Activated CD4-positive, alpha-beta T cell treated with anti-CD3 and anti-CD28 coated beads, Interleukin-2, Interleukin-6, amounts not matched to agents 100 ng/mL and 50 ng/mL, durations not matched to agents 16 hours and 8 hours (primary cell): ENCODE measurements at regions not wholly inside any gene's neighbourhood (a gene's known extent, or its start where the extent isn't known, plus 50 kb on each side); places are given as distances from the start of the nearest gene placed in this dataset.
"Not testable (repeated sequence)": the region's sequence is repeated elsewhere in the genome, so short reads cannot be mapped to it uniquely, and the experiment has no call there.

ENCODE experiments used
- DNase-seq: peaks from one replicate; pipeline ENCODE4 v3.0.0-alpha.2; 2020

- DNase-seq: not testable (repeated sequence)
Measured at GRCh38 chr6:66993708-66994107, 1286.7 kb upstream of the EYS start.

DNA sequence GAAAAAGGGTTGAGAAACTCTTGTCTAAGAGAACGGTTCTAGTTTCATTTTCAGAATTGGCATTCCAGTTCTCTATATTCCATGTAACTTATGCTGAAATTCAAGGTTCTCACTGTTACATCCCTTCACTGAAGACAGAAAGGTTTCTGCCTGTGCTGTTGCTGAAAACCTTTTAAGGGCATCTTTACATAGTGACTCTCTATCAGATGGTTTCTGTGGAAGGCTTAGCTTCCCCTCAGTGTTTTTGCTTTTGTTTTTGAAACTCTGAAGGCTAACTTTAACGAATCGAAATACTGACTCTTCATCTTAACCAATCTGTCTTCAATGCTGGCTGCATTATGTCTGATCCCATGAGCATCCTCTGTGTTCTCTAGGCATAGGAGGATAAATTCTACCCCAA is 1286.2 kb upstream of the EYS start:
- DNase-seq: no peak

DNA sequence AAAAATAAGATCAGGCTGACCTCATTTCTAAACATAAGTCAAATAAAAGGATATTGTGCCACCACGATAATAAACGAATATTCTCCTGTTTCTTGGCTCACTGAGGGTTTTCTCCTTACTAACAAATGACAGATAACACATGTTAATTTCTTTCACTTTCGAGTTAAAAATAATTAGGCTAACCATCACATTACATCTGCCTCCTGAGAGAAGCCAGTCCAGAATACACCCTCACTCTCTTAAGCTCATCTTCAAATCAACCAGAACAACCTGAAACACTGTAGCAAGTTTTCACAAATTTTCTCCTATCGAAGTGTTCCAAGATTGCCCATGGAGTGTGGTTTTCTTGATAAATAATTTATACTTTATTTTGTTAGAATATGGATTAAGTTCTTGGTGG is 1285.6 kb upstream of the EYS start:
- no peak for DNase-seq

GRCh38 chr6:66986940-66987339 is 1279.9 kb upstream of the EYS start:
- no peak for DNase-seq

- no peak for DNase-seq
Measured at GRCh38 chr6:66985816-66986215, 1278.8 kb upstream of the EYS start.

- DNase-seq: no peak
Measured at GRCh38 chr6:66970373-66970772, 1263.3 kb upstream of the EYS start.

GRCh38 chr6:66965227-66965626 is 1258.2 kb upstream of the EYS start:
- no peak for DNase-seq

DNA sequence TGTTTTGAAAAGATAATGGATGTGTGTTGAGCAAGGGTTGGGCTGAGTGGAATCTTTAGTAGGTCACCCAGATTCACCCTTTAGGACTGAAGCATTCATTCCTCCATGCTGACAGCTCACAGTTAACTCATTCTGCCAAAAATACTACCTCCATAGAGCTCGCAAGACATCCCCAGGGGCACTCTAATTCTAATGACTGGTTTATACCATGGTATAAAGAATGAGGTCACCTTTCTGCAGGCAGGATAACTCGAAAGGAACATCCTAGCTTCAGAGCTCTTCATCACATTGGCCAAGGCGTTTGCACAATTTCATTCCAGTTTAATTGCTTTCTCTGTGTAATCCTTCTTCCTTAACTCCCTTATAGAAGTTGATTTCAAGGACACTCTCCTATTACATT is 1257.2 kb upstream of the EYS start:
- no peak for DNase-seq

GRCh38 chr6:66962082-66962481 is 1255.1 kb upstream of the EYS start:
- DNase-seq: no peak

- DNase-seq: no peak
Measured at GRCh38 chr6:66961191-66961590, 1254.2 kb upstream of the EYS start.

DNA sequence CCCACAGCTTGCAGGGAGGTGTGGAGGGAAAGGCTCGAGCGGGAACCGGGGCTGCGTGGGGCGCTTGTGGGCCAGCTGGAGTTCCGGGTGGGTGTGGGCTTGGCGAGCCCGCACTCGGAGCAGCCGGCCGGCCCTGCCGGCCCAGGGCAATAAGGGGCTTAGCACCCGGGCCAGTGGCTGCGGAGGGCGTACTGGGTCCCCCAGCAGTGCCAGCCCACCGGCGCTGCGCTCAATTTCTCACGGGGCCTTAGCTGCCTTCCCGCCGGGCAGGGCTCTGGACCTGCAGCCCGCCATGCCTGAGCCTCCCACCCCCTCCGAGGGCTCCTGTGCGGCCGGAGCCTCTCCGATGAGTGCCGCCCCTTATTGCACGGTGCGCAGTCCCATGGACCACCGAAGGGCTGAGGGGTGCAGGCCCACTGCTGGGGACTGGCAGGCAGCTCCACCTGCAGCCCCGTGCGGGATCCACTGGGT is 1242.2 kb upstream of the EYS start:
- no peak for DNase-seq

DNA sequence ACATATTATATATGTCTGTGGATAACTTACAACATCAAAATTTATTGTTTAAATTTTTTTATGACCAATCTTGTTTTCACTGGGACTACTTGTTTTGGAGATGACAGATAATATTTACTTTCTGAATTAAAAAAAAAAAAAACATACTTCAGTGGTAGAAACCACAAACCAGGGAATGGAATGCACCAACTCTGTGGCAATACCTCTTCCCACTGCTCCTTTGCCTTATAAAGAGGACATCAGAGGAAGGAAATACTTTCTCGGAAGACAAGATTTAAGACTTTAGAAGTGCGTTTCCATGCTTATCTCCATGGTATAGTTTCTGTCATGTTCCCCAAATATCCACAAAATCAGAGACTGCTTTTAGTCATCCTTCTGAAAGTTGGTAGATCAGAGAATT is 1241.1 kb upstream of the EYS start:
- DNase-seq: no peak

DNA sequence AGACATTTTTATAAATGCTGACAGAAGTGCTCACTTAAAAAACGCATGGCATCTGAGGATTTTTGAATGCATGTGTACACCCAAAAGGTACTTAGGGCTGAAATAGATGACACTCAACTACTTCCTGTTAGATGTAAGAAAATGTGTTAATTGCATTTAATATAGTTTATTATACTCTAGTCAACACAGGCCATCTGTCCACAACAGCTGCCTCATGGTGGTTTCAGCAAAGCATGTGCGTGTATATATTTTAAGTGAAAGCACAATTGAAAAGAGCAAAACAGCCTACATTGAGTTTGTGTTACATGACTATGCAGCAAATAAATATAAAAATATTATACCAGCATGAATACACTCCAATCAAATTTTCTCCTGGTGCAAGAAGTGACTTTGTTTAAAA is 1233.0 kb upstream of the EYS start:
- DNase-seq: no peak

- DNase-seq: no peak
Measured at GRCh38 chr6:66937180-66937579, 1230.2 kb upstream of the EYS start.

- no peak for DNase-seq
Measured at GRCh38 chr6:66935612-66936011, 1228.6 kb upstream of the EYS start.

DNA sequence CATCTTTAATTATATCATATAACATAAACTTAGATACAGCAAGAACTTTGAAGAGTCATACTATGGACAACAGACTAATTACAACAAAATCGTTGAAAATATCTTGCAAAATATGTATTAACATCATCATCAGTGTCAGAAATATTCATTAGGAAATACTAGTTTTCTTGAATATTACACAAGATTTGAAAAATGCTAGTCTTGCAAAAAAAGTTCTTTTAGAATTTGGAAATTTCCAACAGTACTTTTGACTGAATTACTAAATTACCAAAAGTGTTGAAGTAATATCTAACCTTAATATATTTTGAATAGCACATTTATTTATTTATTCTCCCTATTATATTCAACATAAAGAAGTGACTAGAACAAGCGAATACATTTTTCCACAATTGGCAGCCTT is 1224.8 kb upstream of the EYS start:
- DNase-seq: no peak

GRCh38 chr6:66930559-66931290 is 1223.7 kb upstream of the EYS start:
- no peak for DNase-seq

DNA sequence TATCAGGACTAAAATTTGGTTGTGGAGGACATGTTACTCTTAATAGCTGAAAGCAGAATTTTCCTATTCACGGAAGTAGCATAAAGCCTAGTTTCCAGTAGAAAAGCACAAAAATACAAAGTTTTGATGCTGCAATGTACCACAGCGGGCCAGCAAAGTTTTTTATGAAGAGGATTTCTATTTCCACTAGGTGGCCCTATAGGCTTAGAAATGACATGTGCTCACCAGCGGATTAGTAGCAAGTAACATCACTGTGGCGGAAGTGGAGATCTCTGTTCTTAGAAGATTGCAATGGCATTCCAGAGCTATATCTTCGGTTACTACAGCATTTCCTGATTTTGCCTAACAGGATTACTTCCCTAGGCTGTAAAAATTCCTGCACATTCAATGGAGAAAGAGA is 1219.0 kb upstream of the EYS start:
- no peak for DNase-seq

DNA sequence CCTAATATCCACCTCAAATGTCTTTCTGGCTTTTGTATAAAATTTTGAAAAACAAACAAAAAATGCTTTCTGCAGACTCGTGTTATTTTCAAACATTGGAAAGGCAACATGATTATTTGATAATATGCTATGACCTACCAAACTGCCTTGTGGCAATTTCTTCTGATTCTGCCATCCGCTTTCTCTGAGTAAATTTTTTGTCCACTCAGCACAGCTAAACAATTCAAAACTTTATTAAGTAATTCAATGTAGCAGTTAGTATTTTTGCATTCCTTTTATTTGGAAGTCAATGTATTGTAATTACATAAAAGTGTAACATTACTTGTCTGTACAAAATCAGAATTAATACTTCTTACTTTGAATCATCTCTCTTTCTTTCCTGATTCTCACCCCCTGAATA is 1206.6 kb upstream of the EYS start:
- no peak for DNase-seq

- DNase-seq: no peak
Measured at GRCh38 chr6:66902457-66902856, 1195.4 kb upstream of the EYS start.

DNA sequence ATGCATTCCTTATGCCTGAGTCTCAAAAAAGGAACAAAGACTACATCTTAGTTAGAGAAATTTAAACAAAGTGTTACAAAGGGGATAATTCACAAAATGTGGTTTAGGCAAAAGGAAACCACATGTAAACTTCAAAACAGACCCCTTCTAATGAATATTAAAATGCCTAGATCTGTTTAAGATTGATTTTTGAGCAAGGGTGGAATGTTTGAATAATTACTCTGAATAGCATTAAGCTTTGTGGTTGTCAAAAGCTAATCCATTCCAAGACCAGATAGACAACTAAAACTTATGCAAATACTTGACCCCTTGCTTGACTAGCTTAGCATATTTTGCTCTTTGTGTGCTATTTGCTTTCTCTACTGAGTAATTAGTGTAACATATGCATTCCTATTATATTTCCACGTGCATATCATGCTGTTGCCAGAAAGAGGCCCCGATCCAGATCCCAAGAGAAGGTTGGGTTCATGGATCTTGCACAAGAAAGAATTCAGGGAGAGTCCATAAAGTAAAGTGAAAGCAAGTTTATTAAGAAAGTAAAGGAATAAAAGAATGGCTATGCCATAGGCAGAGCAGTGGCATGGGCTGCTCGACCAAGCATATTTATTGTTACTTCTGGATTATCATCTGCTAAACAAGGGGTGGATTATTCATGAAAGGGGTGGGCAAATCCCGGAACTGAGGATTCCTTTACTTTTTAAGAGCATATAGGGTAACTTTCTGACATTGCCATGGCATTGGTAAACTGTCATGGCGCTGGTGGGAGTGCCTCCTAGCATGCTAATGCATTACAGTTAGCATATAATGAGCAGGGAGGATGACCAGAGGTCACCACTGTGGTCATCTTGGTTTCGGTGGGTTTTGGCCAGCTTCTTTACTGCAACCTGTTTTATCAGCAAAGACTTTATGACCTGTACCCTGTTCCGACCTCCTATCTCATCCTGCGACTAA is 1193.4 kb upstream of the EYS start:
- no peak for DNase-seq

- no peak for DNase-seq
Measured at GRCh38 chr6:66897576-66897975, 1190.5 kb upstream of the EYS start.

GRCh38 chr6:66896415-66896814 is 1189.4 kb upstream of the EYS start:
- DNase-seq: no peak

DNA sequence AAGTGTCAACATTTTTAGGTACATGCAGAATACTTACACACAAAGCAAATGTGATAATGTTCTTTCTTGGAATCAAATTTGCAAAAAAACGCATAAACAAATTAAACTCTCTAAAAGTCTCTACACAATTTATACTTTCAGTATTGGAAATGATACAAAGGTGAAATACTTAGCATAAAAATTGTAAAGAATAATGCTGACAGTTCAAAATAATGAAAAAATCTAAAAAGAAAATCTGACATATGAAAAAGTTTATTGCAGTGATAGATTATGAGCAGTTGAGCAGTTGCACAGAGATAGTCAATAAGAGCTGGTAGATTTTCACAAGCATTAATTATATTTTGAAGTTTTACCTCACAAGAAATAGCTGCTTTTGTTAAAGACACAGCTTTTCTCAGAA is 1176.4 kb upstream of the EYS start:
- no peak for DNase-seq
